Liver (tissue), 3 donors: ENCODE measurements at regions not wholly inside any gene's neighbourhood (a gene's known extent, or its start where the extent isn't known, plus 50 kb on each side); places are given as distances from the start of the nearest gene placed in this dataset.

Source experiments
- ATF3 ChIP-seq: IDR thresholded peaks from 2 replicates; pipeline ENCODE4 v1.6.1; 2016; ENCODE audit warnings: antibody characterized with exemption
- CTCF ChIP-seq: fragments of 150-350 bp; IDR thresholded peaks from 2 replicates; pipeline ENCODE4 v1.5.1; 2017; ENCODE audit warnings: improper control_type of control experiment, low read depth, low read length; ENCODE audit not compliant: missing input control
- RAD21 ChIP-seq, 2 donors: IDR thresholded peaks; 2 replicates each; pipeline ENCODE4 v1.6.1; 2016; ENCODE audit warnings: antibody characterized with exemption in 2 of 2, mild to moderate bottlenecking in 2 of 2
- donor health status: healthy.
- donor health status: healthy.

- TF ChIP-seq RAD21 (IDR thresholded peaks at IDR 0.05) (no peak), CTCF (no peak), ATF3 (no peak)
Measured at GRCh38 chr6:120116343-120116742, 766.8 kb upstream of the MAN1A1 start.
